ENCODE measurements at regions not wholly inside any gene's neighbourhood (a gene's known extent, or its start where the extent isn't known, plus 50 kb on each side); places are given as distances from the start of the nearest gene placed in this dataset.

- peak overlapping the region; percentile 57 for H3K27ac Mint-ChIP-seq
- peaks cover 7% of the 10 kb centered on the region for H3K36me3 Mint-ChIP-seq
- peaks cover 4% of the 10 kb centered on the region for H3K27me3 Mint-ChIP-seq
- H3K9me3 Mint-ChIP-seq: peaks cover 19% of the 10 kb centered on the region
- no peak overlapping the region for H3K4me3 Mint-ChIP-seq
- TF ChIP-seq CTCF (conservative IDR thresholded peaks at IDR 0.05): no peak
- peaks cover 55% of the 10 kb centered on the region for H3K4me1 Mint-ChIP-seq (ENCODE audit: unreplicated experiment)
- DNase-seq (ENCODE audit: extremely low spot score, unreplicated experiment): no peak
These were observed 253.7 kb downstream of the MSRB3 start for GRCh38 chr12:65532162-65532561.

GRCh38 chr12:65532764-65533163 is 254.3 kb downstream of the MSRB3 start:
- H3K4me3 Mint-ChIP-seq: peak overlapping the region; percentile 8
- H3K27ac Mint-ChIP-seq: peak overlapping the region; percentile 57
- TF ChIP-seq CTCF (conservative IDR thresholded peaks at IDR 0.05): no peak
- peaks cover 4% of the 10 kb centered on the region for H3K27me3 Mint-ChIP-seq
- peaks cover 58% of the 10 kb centered on the region for H3K4me1 Mint-ChIP-seq (ENCODE audit: unreplicated experiment)
- peaks cover 4% of the 10 kb centered on the region for H3K36me3 Mint-ChIP-seq
- DNase-seq (ENCODE audit: extremely low spot score, unreplicated experiment): no peak
- peaks cover 19% of the 10 kb centered on the region for H3K9me3 Mint-ChIP-seq

GRCh38 chr12:65533177-65533883 is 254.8 kb downstream of the MSRB3 start:
- Mint-ChIP-seq H3K27me3 (peaks cover 4% of the 10 kb centered on the region), H3K27ac (peak overlapping the region; percentile 57), H3K4me1 (ENCODE audit: unreplicated experiment) (peaks cover 58% of the 10 kb centered on the region), H3K36me3 (peaks cover 4% of the 10 kb centered on the region), H3K9me3 (peaks cover 19% of the 10 kb centered on the region), H3K4me3 (peak overlapping the region; percentile 66)
- TF ChIP-seq CTCF (conservative IDR thresholded peaks at IDR 0.05): no peak
- no peak for DNase-seq (ENCODE audit: extremely low spot score, unreplicated experiment)

GRCh38 chr12:65534238-65534841 is 255.9 kb downstream of the MSRB3 start:
- DNase-seq (ENCODE audit: extremely low spot score, unreplicated experiment): no peak
- H3K27me3 Mint-ChIP-seq: peaks cover 4% of the 10 kb centered on the region
- H3K4me1 Mint-ChIP-seq (ENCODE audit: unreplicated experiment): peaks cover 58% of the 10 kb centered on the region

GRCh38 chr12:65535946-65536345 is 257.5 kb downstream of the MSRB3 start:
- DNase-seq (ENCODE audit: extremely low spot score, unreplicated experiment): no peak
- no peak for TF ChIP-seq CTCF (conservative IDR thresholded peaks at IDR 0.05)
- Mint-ChIP-seq H3K36me3 (peaks cover 12% of the 10 kb centered on the region), H3K27me3 (peaks cover 4% of the 10 kb centered on the region), H3K4me3 (no peak overlapping the region), H3K27ac (no peak overlapping the region), H3K4me1 (ENCODE audit: unreplicated experiment) (peaks cover 51% of the 10 kb centered on the region), H3K9me3 (peaks cover 19% of the 10 kb centered on the region)

More at GRCh38 chr12:65534238-65534841, 255.9 kb downstream of the MSRB3 start:
- H3K4me3 Mint-ChIP-seq: peak overlapping the region; percentile 4
- H3K9me3 Mint-ChIP-seq: peaks cover 25% of the 10 kb centered on the region
- peaks cover 5% of the 10 kb centered on the region for H3K36me3 Mint-ChIP-seq
- H3K27ac Mint-ChIP-seq: no peak overlapping the region
- no peak for TF ChIP-seq CTCF (conservative IDR thresholded peaks at IDR 0.05)

All from type B pancreatic cell (in vitro differentiated cells).